ENCODE measurements at regions not wholly inside any gene's neighbourhood (a gene's known extent, or its start where the extent isn't known, plus 50 kb on each side); places are given as distances from the start of the nearest gene placed in this dataset.
"Not testable (repeated sequence)": the region's sequence is repeated elsewhere in the genome, so short reads cannot be mapped to it uniquely, and the experiment has no call there.

GRCh38 chr20:56698297-56698696, 69.2 kb downstream of the TFAP2C start:
- TF ChIP-seq CTCF (IDR thresholded peaks at IDR 0.05; ENCODE audit: control insufficient read depth, insufficient read depth, low read depth, low read length, missing control alignments): no peak
- DNase-seq (ENCODE audit: low read depth): no peak

GRCh38 chr20:56698749-56699148, 69.6 kb downstream of the TFAP2C start:
- TF ChIP-seq CTCF (IDR thresholded peaks at IDR 0.05; ENCODE audit: control insufficient read depth, insufficient read depth, low read depth, low read length, missing control alignments): no peak
- H3K4me3 ChIP-seq (ENCODE audit: control insufficient read depth, low read depth, low read length): no peak overlapping the region
- no peak for DNase-seq (ENCODE audit: low read depth)

More at GRCh38 chr20:56698297-56698696, 69.2 kb downstream of the TFAP2C start:
- H3K4me3 ChIP-seq (ENCODE audit: control insufficient read depth, low read depth, low read length): no peak overlapping the region

- no peak for DNase-seq (ENCODE audit: low read depth)
- TF ChIP-seq CTCF (IDR thresholded peaks at IDR 0.05; ENCODE audit: control insufficient read depth, insufficient read depth, low read depth, low read length, missing control alignments): no peak
- no peak overlapping the region for H3K4me3 ChIP-seq (ENCODE audit: control insufficient read depth, low read depth, low read length)
Measured at GRCh38 chr20:56702931-56703840, 74.1 kb downstream of the TFAP2C start.

GRCh38 chr20:56706867-56707360, 77.8 kb downstream of the TFAP2C start:
- H3K4me3 ChIP-seq (ENCODE audit: control insufficient read depth, low read depth, low read length): no peak overlapping the region
- TF ChIP-seq CTCF (IDR thresholded peaks at IDR 0.05; ENCODE audit: control insufficient read depth, insufficient read depth, low read depth, low read length, missing control alignments): no peak
- no peak for DNase-seq (ENCODE audit: low read depth)

- no peak for DNase-seq (ENCODE audit: low read depth)
- no peak for TF ChIP-seq CTCF (IDR thresholded peaks at IDR 0.05; ENCODE audit: control insufficient read depth, insufficient read depth, low read depth, low read length, missing control alignments)
- no peak overlapping the region for H3K4me3 ChIP-seq (ENCODE audit: control insufficient read depth, low read depth, low read length)
Measured at GRCh38 chr20:56708991-56709390, 79.9 kb downstream of the TFAP2C start.

GRCh38 chr20:56710125-56710524, 81.0 kb downstream of the TFAP2C start:
- no peak for DNase-seq (ENCODE audit: low read depth)
- TF ChIP-seq CTCF (IDR thresholded peaks at IDR 0.05; ENCODE audit: control insufficient read depth, insufficient read depth, low read depth, low read length, missing control alignments): no peak
- no peak overlapping the region for H3K4me3 ChIP-seq (ENCODE audit: control insufficient read depth, low read depth, low read length)

GRCh38 chr20:56710577-56710976, 81.5 kb downstream of the TFAP2C start:
- not testable (repeated sequence) for H3K4me3 ChIP-seq (ENCODE audit: control insufficient read depth, low read depth, low read length); DNase-seq (ENCODE audit: low read depth)

Measured in AG09309 (cell line).